Astrocyte of the cerebellum (primary cell): ENCODE measurements at regions not wholly inside any gene's neighbourhood (a gene's known extent, or its start where the extent isn't known, plus 50 kb on each side); places are given as distances from the start of the nearest gene placed in this dataset.

Experiments
- DNase-seq: peaks from one replicate; pipeline ENCODE4 v3.0.0-alpha.2; 2011; ENCODE audit warnings: low read depth
- H3K4me3 ChIP-seq: 2 replicates; pipeline ENCODE4 v1.5.1; 2011; ENCODE audit warnings: mild to moderate bottlenecking, low read depth, low read length, moderate library complexity
- in situ Hi-C: cut with HindIII; loops from 2 replicates; pipeline ENCODE4 v1.10.0; 2017; ENCODE audit warnings: low sequenced_read_pairs
- TF ChIP-seq, protein P1 (sequence below): IDR thresholded peaks from 2 replicates; pipeline ENCODE4 v1.5.1; 2012; ENCODE audit warnings: low read length, low read depth, moderate library complexity, mild to moderate bottlenecking; ENCODE audit errors: missing control alignments

DNA sequence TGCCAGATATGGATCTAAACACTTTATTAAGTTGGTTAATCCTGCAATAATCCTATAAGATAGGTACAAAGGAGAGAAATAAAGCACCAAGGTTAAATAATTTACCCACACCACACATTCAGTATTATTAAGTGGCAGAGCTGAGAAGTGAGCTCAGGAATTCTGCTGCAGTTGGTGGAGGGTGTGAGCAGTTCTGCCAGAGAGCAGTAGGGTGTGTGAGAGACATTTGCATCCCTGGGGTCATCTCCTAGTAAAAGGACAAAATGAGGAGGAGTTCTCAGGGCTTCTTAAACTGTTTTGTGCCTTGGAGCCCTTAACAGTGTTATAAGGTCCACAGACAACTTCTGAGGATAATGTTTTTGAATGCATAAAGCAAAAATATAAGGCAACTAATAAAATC is 484.5 kb downstream of the TAFA4 start:
- no peak for DNase-seq
- no peak overlapping the region for H3K4me3 ChIP-seq
- TF ChIP-seq, protein P1, sequence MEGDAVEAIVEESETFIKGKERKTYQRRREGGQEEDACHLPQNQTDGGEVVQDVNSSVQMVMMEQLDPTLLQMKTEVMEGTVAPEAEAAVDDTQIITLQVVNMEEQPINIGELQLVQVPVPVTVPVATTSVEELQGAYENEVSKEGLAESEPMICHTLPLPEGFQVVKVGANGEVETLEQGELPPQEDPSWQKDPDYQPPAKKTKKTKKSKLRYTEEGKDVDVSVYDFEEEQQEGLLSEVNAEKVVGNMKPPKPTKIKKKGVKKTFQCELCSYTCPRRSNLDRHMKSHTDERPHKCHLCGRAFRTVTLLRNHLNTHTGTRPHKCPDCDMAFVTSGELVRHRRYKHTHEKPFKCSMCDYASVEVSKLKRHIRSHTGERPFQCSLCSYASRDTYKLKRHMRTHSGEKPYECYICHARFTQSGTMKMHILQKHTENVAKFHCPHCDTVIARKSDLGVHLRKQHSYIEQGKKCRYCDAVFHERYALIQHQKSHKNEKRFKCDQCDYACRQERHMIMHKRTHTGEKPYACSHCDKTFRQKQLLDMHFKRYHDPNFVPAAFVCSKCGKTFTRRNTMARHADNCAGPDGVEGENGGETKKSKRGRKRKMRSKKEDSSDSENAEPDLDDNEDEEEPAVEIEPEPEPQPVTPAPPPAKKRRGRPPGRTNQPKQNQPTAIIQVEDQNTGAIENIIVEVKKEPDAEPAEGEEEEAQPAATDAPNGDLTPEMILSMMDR = no peak
- in situ Hi-C loops = no loop called here

DNA sequence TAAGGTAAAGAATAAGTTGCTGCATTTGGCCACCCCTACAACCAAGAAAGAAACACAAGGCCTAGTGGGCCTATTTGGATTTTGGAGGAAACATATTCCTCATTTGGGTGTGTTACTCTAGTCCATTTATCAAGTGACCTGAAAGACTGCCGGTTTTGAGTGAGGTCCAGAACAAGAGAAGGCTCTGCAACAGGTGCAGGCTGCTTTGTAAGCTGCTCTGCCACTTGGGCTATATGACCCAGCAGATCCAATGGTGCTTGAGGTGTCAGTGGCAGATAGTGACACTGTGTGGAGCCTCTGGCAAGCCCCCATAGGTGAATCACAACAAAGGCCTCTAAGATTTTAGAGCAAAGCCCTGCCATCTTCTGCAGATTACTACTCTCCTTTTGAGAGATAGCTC is 491.3 kb downstream of the TAFA4 start:
- in situ Hi-C loops = no loop called here
- H3K4me3 ChIP-seq = no peak overlapping the region
- TF ChIP-seq, protein P1 = no peak
- DNase-seq = no peak

DNA sequence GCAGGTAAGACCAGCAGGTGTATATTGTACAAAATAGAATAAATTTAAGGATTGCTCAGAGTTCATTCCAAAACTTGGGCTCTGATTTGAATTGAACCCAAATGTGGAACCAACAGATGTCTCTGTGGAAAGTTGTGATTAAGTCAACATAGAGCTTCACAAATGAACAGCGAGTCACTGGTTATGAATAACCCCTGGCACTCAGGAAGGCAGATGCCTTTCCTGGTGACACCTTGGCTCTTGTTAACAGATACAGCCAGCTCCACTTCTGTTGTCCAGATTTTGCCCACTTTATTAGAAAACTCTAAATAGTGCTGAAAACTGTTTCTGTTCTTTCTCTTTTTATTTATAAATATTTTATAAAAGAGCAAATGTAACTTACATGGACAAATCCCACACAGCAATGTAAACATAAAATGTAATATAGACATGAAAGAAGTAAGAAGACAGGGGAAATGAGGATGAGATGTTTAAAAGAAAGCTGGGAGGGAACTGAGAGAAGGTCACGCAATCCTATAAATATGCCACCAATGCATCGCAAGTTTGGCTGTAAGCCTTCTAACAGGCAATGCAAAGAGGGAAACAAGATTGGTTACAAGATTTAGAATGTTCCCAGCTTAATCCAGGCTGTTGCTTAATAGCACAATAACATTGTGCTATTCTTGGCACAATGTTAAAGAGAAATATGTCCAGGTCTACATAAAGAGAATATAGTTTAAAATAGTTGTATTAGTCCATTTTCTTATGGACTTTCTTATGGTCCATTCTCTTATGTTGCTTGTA is 495.5 kb downstream of the TAFA4 start:
- H3K4me3 ChIP-seq = no peak overlapping the region
- in situ Hi-C loops = no loop called here
- TF ChIP-seq, protein P1 = no peak
- no peak for DNase-seq

DNA sequence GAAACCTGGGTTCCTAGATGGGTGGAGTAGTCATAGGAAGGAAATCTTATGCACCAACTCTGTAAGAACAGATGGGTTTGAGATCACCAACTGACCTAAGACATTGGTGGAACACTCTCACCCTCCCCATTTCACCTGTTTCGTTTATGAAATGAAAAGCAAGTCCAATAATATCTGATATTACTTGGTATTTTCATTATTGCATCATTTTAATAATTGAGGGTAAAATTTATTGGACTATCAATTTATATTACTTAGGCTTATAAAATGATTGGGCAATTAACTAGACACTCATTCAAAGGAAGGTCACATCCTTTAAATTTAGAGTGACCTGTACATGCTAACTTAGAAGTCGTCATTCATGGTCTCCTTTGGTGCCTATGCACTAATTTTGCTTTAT is 503.9 kb downstream of the TAFA4 start:
- in situ Hi-C loops = no loop called here
- no peak overlapping the region for H3K4me3 ChIP-seq
- TF ChIP-seq, protein P1 = no peak
- DNase-seq = no peak

DNA sequence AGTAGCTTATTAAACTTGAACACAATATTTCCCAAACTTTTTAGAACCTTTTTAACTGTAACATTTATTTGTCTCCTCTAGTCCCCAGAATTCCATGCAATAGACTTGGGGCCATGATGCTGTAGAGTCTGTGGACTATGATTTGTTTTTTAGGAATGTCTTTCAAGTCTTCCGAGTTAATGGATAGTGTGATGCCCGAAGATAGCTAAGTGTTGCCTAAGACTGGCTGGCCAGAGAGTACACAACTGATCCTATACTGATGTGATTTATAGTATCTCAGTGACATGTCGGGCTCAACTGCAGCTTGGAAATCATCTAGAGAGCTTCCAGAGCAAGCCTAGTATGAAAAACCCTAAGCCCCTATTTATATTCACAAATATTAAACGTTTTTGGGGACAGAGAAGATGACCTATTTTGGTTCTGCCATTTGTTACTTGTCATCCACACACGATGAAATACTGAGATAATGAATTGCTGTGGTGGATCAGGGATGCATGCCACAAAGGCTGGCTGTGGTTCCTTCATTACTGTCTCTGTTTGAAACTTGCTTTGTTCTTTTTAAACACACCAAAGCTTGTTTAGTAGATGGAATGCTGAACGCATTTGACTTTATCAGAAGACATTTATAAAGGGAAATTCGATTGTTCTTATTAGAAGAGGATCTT is 507.4 kb downstream of the TAFA4 start:
- TF ChIP-seq, protein P1 = no peak
- no peak for DNase-seq
- in situ Hi-C loops = no loop called here
- no peak overlapping the region for H3K4me3 ChIP-seq

DNA sequence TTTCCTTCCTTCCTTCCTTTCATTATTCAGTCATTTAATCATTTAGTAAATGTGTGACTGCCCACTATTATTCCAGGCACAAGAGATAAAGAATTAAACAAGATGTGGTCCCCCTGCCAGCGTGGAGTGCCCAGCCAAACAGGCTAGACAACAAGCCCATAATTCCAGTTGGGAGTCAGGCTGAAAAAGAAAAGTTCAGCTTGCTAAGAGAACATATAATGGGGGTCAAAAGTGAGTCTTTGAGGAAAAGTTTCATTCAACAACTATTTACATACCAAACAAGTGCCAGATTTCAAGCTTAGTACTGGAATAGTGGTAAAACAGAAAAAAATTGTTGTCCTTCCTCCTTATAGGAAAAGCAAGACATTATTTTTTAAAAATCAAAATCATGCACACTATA is 523.7 kb downstream of the TAFA4 start:
- in situ Hi-C loops = no loop called here

More for the DNA sequence above, 523.7 kb downstream of the TAFA4 start:
- no peak overlapping the region for H3K4me3 ChIP-seq
- DNase-seq = no peak
- TF ChIP-seq, protein P1 = no peak
